GM12878 (cell line): ENCODE measurements at regions not wholly inside any gene's neighbourhood (a gene's known extent, or its start where the extent isn't known, plus 50 kb on each side); places are given as distances from the start of the nearest gene placed in this dataset.

Source experiments
- BACH1 ChIP-seq: fragments of 450-650 bp; IDR thresholded peaks from 2 replicates; pipeline ENCODE4 v1.6.1; 2017; ENCODE audit warnings: mild to moderate bottlenecking, borderline replicate concordance
- E2F4 ChIP-seq: IDR thresholded peaks from 2 replicates; pipeline ENCODE4 v1.6.1; 2012; ENCODE audit warnings: low read depth, low read length, improper control_type of control experiment
- EZH2 ChIP-seq: IDR thresholded peaks from 2 replicates; pipeline ENCODE4 v1.6.1; 2012; ENCODE audit warnings: low read depth, mild to moderate bottlenecking, control low read depth, inconsistent platforms, low read length, borderline replicate concordance; ENCODE audit not compliant: control insufficient read depth
- IRF4 ChIP-seq: IDR thresholded peaks from 2 replicates; pipeline ENCODE4 v1.6.1; 2011; ENCODE audit warnings: low read depth, low read length
- NKRF ChIP-seq: fragments of 450-650 bp; conservative IDR thresholded peaks from 2 replicates; pipeline ENCODE4 v1.6.1; 2017; ENCODE audit warnings: mild to moderate bottlenecking, moderate library complexity
- PML ChIP-seq: IDR thresholded peaks from 2 replicates; pipeline ENCODE4 v1.6.1; 2012; ENCODE audit warnings: low read length, inconsistent platforms
- STAT1 ChIP-seq: fragments of 450-650 bp; conservative IDR thresholded peaks from 2 replicates; pipeline ENCODE4 v1.6.1; 2014; ENCODE audit warnings: antibody characterized with exemption, mild to moderate bottlenecking
- ZNF24 ChIP-seq: fragments of 450-650 bp; IDR thresholded peaks from 2 replicates; pipeline ENCODE4 v1.6.1; 2017; ENCODE audit warnings: antibody characterized with exemption, mild to moderate bottlenecking
- ZNF622 ChIP-seq: fragments of 450-650 bp; IDR thresholded peaks from 2 replicates; pipeline ENCODE4 v1.6.1; 2017; ENCODE audit warnings: mild to moderate bottlenecking, inconsistent platforms
- TF ChIP-seq, protein P1 (sequence below): fragments of 450-650 bp; IDR thresholded peaks from 2 replicates; pipeline ENCODE4 v1.6.1; 2017; ENCODE audit warnings: mild to moderate bottlenecking, low read depth, inconsistent platforms; ENCODE audit not compliant: poor library complexity, severe bottlenecking
- TF ChIP-seq, protein P2 (sequence below): IDR thresholded peaks from 2 replicates; pipeline ENCODE4 v1.6.1; 2011; ENCODE audit warnings: mild to moderate bottlenecking, low read depth, low read length, moderate library complexity; ENCODE audit not compliant: insufficient replicate concordance

GRCh38 chr16:48008011-48008525 lies 147.7 kb downstream of the ABCC12 start (continued):
- TF ChIP-seq, protein P1, sequence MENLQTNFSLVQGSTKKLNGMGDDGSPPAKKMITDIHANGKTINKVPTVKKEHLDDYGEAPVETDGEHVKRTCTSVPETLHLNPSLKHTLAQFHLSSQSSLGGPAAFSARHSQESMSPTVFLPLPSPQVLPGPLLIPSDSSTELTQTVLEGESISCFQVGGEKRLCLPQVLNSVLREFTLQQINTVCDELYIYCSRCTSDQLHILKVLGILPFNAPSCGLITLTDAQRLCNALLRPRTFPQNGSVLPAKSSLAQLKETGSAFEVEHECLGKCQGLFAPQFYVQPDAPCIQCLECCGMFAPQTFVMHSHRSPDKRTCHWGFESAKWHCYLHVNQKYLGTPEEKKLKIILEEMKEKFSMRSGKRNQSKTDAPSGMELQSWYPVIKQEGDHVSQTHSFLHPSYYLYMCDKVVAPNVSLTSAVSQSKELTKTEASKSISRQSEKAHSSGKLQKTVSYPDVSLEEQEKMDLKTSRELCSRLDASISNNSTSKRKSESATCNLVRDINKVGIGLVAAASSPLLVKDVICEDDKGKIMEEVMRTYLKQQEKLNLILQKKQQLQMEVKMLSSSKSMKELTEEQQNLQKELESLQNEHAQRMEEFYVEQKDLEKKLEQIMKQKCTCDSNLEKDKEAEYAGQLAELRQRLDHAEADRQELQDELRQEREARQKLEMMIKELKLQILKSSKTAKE = no peak
- TF ChIP-seq PML (no peak), ZNF24 (no peak), ZNF622 (no peak), STAT1 (no peak), E2F4 (no peak), NKRF (no peak), IRF4 (no peak), EZH2 (no peak), BACH1 (no peak)
- TF ChIP-seq, protein P2, sequence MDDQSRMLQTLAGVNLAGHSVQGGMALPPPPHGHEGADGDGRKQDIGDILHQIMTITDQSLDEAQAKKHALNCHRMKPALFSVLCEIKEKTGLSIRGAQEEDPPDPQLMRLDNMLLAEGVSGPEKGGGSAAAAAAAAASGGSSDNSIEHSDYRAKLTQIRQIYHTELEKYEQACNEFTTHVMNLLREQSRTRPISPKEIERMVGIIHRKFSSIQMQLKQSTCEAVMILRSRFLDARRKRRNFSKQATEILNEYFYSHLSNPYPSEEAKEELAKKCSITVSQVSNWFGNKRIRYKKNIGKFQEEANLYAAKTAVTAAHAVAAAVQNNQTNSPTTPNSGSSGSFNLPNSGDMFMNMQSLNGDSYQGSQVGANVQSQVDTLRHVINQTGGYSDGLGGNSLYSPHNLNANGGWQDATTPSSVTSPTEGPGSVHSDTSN = no peak
